NCI-H345 treated with DMSO at 0.1 percent for 48 hours (cell line): ENCODE measurements at regions not wholly inside any gene's neighbourhood (a gene's known extent, or its start where the extent isn't known, plus 50 kb on each side); places are given as distances from the start of the nearest gene placed in this dataset.
A peak's percentile ranks its signal among the peaks of the same experiment; 100 is the strongest.

Experiments used
- DNase-seq: peaks from one replicate; lab custom pipeline; 2025; ENCODE audit not compliant: unreplicated experiment; lab: John Stamatoyannopoulos, UW

DNA sequence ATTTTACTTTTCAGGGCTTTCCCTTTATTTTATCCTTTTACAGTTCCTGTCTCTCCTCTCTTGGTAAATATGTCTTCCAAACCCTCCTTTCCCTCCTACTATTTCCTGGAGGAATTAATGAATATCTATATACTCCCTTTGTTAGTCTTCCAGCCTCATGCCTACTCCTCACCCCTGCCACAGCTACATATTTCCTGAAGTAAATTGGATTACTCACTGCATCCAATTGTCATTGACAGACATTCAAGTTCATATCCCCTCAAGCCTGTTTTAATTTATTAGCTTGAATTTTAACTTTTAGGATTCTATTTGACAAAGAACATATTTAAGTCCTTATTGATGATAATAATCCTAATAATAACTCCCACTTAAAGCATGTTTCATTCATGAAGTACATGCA, 314.5 kb downstream of the TMEM161B start:
- no peak for DNase-seq

DNA sequence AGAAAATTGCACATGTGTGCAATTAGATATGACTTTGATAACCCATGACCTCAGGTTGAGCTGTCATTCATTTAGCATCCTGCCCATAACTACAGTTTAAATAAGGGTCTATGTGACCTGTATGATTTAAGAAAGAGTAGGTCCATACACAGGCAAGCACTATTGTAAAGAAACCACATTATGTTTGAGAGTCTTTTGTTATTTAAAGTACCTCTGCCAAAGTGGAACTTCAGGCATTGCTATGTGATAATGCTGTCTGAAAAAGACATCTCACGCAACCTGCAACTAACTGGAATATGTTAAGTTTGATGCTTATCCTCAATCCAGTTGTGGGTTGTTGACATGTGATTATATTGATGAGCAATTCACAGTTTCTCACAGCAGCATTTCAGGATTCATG, 317.0 kb downstream of the TMEM161B start:
- DNase-seq, result no peak

DNA sequence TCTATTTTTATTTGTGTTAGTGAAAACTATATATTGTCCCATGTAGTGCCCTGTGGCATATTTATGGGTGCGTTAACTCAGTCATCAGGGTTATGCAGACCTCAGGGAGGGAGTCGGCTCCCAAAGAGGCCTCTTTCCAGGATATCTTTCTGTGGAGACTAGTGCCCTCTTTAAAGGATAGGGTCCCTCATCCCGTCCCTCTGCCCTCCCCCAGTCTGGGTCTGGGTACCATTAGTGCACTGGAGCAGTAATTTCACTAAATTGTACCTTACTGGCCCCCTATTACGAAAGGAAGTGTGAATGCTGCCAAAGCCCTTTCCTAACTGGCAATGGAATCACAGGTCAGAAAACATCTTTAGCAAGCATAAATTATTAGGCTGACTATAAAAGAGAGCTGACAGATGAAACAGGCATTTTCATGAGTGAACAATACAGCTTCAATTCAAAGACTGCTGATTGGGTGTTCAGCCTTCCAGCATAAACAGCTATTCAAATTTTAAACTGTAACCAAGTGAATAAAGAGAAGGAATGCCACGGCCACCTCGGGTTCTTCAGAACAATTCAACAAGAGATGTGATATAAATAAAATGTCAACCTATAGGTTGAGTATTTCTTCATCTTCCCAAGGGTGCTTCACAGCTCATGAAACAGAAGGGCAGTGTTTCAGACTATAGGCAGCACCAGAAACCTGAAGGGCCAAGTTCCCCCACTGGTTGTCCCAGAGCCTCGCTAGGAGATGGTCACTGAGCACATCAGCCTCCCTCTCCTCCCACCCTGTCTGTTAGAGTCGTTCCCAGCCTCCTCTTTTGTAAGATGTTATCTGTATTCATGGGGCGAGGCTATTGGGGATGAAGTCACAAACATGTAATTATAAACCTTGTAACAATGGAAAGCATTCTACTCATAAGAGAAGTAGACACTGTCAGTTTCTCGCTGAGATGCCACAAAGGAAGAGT, 318.7 kb downstream of the TMEM161B start:
- DNase-seq, result no peak

DNA sequence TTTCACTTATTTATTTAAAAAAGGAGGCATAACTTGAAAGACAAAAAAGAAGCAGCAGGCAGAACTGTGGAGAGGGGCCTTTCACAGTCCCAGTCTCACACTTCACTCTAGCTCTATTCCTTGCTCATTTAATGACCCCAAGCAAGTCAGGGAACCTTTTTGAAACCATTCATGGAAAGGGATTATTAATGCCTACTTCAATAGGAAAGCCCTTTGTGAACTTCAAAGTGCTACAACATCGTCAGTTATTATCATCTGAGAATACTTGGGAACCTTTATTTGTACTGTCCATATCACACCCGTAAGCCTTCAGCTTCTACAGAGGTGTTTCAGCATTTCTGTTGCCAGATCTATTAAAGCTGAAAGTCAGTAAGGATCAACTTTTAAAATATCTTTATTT, 320.2 kb downstream of the TMEM161B start:
- DNase-seq, result no peak

DNA sequence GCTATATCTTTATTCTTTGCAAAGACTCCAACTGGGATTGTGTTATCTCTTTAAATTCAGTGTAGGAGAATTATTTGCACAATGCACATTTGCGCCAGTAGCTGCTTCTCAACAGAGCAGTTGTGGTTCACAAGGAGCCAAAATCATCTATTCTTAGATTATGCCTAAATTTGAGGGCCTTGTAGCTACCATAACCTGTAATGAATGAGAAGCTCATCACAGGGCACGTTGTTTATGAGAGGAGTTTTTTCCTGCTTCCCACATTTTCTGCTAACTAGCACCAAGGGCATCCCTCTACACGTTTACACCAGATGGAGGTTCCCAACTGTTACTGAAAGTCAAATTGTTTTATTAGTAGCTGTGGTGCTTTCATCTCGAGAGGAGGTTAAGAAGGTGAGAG, 322.4 kb downstream of the TMEM161B start:
- DNase-seq, result no peak

DNA sequence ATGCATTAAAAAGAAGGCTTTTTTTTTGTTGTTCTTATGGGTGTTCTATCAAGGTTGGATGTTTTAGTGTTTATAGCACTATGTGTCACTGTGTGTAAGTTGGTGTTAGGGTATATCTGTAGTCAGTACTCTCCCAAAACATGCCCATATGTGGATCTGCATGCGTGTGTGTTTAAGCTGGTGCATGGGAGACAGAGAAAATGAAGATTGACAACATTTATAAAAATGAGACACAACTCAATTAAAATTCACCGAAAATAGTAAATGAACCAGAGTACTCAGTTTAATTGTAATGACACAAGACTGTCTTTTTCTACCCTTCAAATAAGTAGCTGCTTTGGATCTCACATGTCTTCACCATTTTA, 323.4 kb downstream of the TMEM161B start:
- no peak for DNase-seq

DNA sequence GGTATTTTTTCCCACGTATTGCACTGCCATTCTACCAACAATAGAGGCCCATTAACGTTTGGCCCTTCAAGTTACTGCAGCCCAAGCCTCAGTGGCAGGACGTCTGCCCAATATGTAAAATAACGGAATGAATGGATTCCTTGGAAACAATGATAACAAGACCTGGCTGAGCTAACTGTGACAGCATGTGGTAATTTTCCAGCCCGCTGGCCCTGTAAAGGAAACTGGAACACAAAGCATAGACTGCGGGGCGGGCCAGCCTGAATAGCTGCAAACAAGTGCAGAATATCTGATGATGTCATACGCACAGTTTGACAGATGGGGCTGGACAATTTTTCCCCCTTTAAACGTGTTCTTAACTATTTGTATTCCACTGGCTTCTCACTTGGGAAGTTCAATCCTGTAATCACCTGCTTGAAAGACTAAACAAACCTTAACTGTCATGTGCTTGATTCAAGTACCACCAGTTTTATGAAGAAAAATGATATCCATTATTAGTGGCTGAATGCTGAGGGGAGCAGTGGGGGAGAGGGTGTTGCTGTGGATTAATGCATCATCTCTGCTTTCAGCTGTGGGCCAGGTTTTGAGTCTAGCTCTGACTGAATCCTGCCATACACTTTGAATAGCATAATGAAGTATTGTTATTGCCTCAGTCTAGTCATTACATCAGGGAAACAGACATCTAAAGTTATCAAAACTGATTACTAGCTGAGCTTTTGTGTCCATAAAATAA, 323.9 kb downstream of the TMEM161B start:
- peak; percentile 26 for DNase-seq

DNA sequence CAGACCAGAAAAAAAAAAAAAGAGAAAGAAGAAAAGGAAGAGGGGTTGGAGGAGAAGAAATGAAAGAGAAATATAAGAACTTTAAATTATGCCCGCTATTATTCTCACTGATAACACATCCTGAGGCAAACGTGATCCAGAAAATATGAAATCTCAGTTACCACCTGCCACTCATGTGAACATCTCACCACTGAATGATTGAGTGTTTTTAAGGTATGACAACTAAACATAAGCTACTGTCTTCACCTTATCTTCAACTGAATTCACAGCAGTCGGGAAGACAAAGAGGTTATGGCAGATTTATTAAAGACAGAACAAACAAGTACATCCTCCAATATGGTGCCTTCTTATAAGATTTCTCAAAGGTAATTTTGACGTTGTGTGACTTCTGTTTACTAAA, 327.9 kb downstream of the TMEM161B start:
- DNase-seq, result no peak

DNA sequence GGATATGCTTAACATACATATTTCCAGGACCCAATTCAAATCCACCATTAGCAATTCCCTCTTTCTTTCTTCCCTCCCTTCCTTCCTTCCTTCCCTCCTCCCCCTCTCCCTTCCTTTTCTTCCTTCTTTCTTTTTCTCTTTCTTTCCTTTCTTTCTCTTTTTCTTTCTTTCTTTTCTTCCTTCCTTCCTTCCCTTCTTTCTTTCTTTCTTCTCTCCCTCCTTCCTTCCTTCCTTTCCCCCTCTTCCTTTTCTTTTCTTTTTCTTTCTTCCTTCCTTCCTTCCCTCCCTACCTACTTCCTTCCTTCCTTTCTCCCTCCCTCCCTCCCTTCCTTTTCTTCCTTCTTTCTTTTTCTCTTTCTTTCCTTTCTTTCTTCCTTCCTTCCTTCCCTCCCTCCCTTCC, 332.0 kb downstream of the TMEM161B start:
- no peak for DNase-seq

DNA sequence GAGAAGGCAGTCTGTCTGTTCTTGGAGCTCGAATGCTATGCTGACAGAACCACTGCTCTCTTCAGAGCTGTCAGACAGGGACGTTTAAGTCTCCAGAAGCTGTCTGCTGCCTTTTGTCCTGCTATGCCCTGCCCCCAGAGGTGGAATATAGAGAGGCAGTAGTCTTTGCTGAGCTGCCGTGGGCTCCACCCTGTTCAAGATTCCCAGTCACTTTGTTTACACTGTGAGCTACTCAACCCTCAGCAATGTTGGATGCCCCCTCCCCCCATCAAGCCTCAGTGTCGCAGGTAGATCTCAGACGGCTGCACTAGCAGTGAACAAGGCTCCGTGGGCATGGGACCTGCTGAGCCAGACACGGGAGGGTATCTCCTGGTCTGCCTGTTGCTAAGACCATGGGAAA, 344.2 kb downstream of the TMEM161B start:
- no peak for DNase-seq

DNA sequence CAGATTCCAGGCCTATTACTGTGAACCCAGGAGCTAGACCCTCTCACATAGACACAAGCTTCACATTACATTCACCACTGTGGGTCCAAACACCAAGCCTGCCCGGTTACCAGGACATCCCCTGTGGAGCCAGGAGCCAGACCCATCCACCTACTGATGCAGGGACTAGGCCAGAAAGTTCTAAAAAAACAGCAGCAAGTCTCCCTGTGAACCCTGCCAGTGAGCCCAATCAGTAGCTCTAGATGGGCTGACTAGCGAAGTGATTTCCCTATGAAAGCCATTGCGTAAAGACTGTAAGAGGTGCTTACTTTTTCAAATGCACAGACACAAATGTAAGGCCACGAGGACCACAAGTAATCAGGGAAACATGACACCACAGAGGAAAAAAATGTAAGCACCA, 352.3 kb downstream of the TMEM161B start:
- no peak for DNase-seq

DNA sequence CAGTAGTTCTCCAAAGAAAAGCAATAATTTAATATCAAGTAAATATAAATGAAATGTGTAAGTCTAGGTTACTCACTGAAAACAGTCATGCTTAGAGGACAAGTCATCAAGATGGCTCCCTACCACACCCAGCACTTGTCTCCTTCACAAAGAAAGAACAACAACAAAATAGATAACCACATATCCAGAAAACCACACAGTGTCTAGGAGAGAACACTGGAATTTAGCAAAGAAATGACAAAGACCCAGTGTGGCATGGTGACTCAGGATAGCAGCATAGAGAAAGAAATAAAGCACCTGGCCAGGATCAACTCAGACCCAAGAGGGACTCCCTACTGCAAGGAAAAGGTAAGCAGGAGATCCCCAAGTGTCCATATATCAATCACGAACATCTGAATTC, 356.2 kb downstream of the TMEM161B start:
- DNase-seq, result no peak

DNA sequence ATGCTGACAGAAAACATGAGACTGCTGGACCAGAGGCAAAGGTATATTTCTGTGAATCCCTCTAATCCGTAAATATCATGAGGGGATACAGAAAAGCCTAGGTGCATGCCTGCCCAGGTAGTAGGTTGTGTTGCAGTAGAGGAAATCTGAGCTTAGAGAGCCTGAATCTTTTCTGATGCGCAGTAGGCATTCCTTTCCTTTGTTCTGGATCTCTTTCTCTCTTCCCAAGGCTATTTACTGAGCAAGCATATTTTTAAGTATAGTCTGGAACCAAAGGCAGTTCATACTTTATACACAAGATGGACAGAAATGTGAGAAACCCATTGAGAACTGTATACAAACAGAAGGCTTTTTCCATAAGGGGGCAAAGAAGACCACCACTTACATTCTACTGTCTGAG, 359.3 kb downstream of the TMEM161B start:
- DNase-seq, result no peak

DNA sequence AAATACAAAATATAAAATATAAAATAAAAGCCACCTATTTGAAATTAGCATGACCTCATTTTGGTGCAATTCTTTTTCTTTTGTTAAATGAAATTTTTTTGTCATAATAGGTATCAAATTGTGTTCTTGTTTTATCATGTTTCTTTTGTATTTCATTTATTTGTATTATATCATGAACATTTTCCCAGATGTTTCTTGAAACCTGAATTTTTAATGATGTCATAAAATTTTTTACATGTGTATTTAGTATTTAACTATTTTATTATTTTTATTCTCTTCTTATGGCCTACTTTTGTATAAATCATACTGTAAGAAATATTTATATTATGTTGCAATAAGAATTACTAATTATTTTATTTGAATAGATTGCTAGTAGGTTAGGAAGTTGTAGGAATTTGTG, 361.7 kb downstream of the TMEM161B start:
- no peak for DNase-seq

DNA sequence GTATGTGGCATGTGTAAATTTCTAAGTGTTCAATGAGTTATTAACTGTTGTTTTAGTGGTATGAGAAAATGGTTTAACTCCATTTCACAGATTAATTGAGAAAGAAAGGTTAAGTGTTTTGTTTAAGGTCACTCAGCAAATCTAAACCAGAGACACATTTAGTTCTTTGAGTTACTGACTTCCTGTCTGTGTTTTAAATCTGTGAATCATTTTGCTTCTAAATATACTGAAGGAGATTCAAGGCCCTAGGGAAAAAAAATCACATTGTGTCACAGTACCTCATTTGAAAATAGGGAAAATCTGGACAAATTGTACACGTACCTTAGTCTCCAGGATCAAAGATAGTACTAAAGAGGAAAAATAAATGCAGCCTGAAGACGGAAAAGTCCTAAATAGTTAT, 368.2 kb downstream of the TMEM161B start:
- DNase-seq, result no peak

DNA sequence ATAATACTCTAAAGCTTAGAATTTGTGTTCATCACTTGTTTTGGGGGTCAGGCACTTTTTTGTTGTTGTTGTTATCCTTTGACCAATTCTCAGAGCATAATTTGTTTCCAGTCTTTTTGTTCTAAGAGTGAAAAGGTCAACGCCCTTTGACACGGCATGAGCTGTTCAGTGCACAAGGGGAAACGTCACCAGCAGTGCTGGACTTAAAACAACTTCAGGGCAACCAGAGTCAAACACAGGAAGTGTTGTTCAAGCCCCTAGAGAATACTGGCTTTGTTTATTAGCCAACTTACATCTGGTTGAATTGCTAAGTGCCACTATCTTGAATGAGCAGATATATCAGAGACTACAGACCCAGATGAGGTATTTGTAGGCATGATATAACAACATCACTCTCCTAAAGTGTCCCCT, 368.9 kb downstream of the TMEM161B start:
- DNase-seq, result no peak

DNA sequence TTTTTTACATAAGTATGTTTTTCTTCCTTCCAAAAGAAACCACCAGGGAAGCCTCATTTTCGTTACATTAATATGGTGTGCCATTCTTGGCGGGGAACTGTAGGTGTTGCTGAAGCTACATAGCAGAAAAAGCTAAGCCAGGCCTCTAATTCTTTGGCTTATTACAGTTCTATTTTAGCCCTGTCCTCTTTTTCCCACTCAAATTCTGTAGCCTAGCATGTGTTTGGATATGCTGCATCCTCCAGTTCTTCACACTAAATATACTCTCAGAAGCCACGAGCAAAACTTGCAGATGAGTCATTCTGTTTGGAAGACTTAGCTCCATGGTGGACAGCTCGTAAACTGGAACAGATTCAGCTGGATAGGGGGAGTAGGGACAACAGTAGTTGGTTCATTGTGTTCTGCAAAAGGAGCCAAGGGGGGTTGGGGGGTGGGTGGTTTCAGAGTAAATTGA, 369.4 kb downstream of the TMEM161B start:
- no peak for DNase-seq

DNA sequence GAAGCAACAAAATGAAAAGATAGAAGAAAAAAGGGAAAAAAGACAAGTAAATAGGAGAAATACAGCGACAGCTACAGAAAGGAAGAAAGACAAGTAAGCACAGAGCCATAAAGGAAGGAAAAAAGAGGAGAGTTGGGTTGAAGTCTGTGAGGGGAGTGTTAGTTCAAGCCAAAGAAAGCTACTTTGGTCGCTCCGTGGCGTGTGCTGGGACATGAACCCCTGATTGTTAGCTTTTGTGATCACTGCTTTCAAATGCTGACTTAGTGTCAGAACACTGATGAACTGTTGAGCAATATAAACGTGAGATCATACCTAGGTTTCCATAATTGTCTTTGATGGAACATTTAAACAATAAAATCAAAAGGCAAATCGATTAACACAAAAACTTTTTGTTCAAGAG, 370.1 kb downstream of the TMEM161B start:
- no peak for DNase-seq

DNA sequence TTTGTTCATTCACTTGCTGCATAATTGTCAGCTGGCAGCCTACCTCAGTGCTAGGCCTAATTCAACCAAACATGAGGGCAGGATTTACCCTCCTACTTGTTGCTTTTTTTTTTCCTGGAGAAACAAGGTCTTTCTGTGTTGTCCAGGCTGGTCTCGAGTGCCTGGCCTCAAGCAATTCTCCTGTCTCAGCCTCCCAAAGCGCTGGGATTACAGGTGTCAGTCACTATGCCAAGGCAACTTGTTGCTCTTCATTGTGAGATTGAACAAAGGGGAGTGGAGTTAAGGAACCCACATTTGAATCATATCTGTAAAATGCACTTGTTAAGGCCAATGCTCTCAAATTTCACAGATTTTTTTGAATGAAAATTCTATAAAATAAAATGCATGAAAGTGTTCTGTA, 380.5 kb downstream of the TMEM161B start:
- no peak for DNase-seq

DNA sequence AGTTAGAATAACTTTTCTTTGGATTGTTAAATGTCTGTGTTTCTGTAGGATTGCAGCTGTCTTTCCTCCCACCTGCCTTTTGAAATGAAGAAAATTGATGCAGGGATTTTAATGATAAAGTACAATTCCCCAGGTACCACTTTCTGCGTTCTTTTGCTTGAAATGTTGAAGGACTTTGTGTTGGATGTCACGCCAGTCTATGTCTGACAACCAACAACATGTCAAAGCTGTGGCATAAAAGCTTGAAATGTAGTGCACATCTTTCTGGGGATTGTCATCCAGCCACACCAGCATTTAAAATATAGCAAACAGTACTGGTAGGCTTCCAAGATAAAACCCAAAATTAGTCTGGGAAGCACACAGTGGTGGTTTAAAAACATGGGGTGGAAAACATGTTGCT, 381.4 kb downstream of the TMEM161B start:
- no peak for DNase-seq

DNA sequence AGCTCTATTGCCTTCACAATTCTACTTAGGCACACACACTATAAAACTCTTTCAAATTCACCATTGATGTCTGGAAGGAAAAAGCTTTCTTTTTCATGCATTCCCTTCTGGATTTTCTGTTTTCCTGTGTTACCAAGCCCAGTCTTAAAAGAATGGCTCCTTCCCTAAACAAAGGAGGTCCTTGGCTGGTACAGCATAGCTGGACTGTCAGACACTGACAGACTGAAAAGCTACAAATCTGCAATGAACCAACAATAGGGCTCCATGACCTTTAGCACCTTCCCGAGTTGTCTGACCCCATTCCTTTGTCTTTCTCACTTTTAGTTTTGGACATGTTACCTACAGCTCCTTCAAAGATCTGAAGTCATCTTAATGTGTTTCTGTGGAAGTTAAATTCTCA, 382.5 kb downstream of the TMEM161B start:
- no peak for DNase-seq

DNA sequence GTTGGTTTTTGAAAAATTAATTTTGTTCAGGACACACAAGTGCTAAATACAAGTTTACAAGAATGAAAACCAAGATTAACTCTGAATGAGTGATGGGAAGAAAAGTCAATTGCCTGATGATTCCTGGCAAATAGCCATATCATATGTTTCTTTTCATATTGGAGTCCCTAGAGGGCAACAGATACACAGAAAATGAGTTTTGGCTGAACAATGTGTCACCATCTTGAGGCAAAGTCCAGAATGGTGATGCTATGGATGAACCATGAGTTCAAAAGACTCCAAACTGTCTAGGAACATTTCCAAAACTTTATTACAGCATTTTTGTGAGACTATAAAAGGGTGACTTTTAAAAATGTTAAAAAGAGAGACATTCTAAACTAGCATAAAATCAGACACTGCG, 382.9 kb downstream of the TMEM161B start:
- DNase-seq, result no peak
